Activated T-helper 17 cell treated with anti-CD3 and anti-CD28 coated beads, Interleukin-2, amount 50 U/mL, for 72 hours (primary cell): ENCODE measurements at regions not wholly inside any gene's neighbourhood (a gene's known extent, or its start where the extent isn't known, plus 50 kb on each side); places are given as distances from the start of the nearest gene placed in this dataset.

Experiments used
- ATAC-seq: fragments of 150-1000 bp; cut with Tn5 transposase; replicated peaks from 2 replicates; pipeline ENCODE4 v1.10.0; 2021; ENCODE audit warnings: mild to moderate bottlenecking, moderate library complexity
- H3K27ac Mint-ChIP-seq: one replicate; pipeline ENCODE4 v1.8.0; 2022; ENCODE audit warnings: mixed read lengths
- H3K27me3 Mint-ChIP-seq: one replicate; pipeline ENCODE4 v1.8.0; 2022; ENCODE audit warnings: mixed read lengths
- H3K36me3 Mint-ChIP-seq: one replicate; pipeline ENCODE4 v1.8.0; 2022; ENCODE audit warnings: low read depth, mild to moderate bottlenecking, mixed read lengths
- H3K4me1 Mint-ChIP-seq: one replicate; pipeline ENCODE4 v1.8.0; 2022; ENCODE audit warnings: mixed read lengths
- H3K4me3 Mint-ChIP-seq: one replicate; pipeline ENCODE4 v1.8.0; 2022; ENCODE audit warnings: mild to moderate bottlenecking, mixed read lengths
- H3K9me3 Mint-ChIP-seq: one replicate; pipeline ENCODE4 v1.8.0; 2022; ENCODE audit warnings: mixed read lengths

DNA sequence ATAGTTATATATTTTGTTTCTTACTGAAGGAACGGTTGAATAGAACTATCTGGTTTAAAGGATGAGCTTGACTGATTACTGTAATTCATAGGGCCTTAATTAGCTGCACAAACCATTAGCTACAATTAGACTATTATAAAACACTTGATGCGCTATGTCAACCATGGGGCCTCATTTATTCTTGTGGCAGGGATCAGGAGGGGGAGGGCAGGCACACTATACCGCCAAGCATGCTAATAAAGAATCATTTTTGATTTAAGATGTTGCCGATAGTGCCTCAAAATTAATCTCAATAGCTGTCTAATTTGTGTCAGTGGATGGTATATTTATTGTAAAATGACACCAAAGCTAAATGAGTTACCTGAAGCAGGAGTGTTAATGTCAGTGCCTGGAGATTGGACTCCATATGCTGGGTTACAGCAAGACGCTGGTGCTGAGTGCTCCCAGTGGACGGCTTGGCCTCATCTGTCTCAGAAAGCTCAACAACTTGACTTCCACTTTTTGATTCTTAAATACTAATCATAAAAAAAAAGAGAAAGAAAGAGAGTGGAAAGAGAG lies 1007.0 kb upstream of the CELF4 start:
- Mint-ChIP-seq H3K9me3 (peaks cover 12% of the 10 kb centered on the region), H3K4me1 (peaks cover 4% of the 10 kb centered on the region), H3K4me3 (no peak overlapping the region), H3K36me3 (no peaks in the 10 kb centered on the region), H3K27ac (no peak overlapping the region), H3K27me3 (no peaks in the 10 kb centered on the region)
- ATAC-seq, result no peak

DNA sequence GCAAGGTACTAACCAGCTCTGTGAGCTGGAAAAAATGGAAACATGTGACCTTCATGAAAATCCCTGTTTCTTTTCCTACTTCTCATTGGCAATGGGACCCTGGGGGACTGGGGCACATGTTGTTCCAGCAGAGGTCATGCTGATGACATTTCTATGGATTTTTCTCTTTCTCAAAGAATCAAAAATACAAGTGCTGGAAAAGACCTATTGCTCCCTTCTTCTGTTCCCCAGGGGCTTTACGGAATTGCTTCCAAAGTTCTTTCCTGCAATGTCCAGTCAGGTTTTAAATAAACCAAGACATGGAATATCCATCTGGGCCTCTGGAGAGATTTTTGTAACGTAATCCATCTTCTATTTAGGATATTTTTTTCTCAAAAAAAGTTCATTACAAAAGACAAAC lies 1006.1 kb upstream of the CELF4 start:
- Mint-ChIP-seq H3K27me3 (no peaks in the 10 kb centered on the region), H3K4me3 (no peak overlapping the region), H3K4me1 (peaks cover 4% of the 10 kb centered on the region), H3K27ac (no peak overlapping the region), H3K36me3 (no peaks in the 10 kb centered on the region), H3K9me3 (peaks cover 12% of the 10 kb centered on the region)
- ATAC-seq, result no peak

DNA sequence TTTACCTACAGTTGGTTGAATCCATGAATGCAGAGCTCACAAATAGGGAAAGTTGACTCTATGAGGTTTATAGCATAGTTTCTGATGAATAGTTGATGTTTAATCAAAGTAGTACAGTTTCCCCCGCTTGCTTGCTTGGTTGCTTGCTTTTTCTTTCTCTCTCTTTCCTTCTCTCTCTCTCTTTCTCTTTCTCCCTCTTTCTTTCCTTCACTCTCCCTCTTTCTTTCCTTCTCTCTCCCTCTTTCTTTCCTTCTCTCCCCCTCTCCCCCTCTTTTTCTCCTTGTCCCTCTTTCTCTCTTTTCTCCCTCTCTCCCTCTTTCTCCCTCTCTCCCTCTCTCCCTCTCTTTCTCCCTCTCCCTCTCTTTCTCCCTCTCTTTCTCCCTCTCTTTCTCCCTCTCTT lies 999.9 kb upstream of the CELF4 start:
- Mint-ChIP-seq H3K36me3 (no peaks in the 10 kb centered on the region), H3K9me3 (peaks cover 9% of the 10 kb centered on the region), H3K27me3 (no peaks in the 10 kb centered on the region), H3K4me3 (no peak overlapping the region), H3K27ac (no peak overlapping the region), H3K4me1 (no peaks in the 10 kb centered on the region)
- ATAC-seq, result no peak

DNA sequence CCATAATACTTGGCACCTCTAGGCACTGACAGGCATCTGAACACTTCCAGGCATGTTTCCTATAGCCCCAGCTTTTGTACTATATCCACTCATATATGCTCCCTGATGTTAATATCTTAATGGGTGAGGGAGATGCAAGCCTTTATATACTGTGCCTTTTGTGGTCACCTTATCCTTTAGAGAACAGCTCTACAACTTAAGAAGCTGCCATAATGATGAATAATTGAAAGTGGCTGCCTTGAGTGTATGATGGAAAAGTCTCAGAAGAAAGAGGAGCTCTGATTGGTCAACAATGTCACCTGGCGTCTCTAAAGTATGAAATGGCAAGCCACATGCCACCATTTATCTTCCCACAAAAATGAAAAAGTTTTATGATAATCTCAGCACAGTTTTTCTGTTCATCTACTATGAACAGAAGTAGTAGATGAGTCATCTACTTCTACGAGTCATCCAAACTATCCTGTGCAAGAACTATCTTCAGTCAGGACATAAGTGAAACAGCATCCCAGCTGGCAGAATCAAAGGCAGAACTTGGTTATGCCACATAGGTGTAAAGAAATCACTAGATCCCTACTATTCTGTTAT lies 997.9 kb upstream of the CELF4 start:
- no peaks in the 10 kb centered on the region for H3K27me3 Mint-ChIP-seq
- no peaks in the 10 kb centered on the region for H3K36me3 Mint-ChIP-seq
- H3K9me3 Mint-ChIP-seq, result peaks cover 6% of the 10 kb centered on the region
- H3K27ac Mint-ChIP-seq, result no peak overlapping the region
- no peaks in the 10 kb centered on the region for H3K4me1 Mint-ChIP-seq
- peak; percentile 52 for ATAC-seq
- no peak overlapping the region for H3K4me3 Mint-ChIP-seq

DNA sequence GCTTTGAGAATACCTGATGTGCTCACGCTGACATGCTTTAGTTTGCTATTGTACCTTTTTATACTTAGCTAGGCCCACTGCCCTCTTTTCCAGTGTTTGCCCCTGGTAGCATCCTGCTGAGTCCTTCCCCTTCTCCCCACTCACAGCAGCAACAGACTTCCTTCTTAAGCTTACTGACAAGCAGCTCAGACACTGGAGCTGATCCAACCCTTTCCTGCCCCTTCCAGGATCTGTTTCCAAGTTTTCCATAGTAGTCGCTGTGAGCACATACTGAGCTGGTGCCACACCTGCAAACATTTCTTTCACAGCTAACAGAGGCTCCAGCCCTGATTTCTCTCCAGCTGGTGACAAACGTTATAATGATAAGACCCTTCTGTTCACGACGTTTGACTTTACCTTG lies 991.4 kb upstream of the CELF4 start:
- Mint-ChIP-seq H3K27me3 (no peaks in the 10 kb centered on the region), H3K4me3 (no peak overlapping the region), H3K9me3 (peaks cover 3% of the 10 kb centered on the region), H3K4me1 (no peaks in the 10 kb centered on the region), H3K27ac (no peak overlapping the region), H3K36me3 (no peaks in the 10 kb centered on the region)
- ATAC-seq, result no peak

DNA sequence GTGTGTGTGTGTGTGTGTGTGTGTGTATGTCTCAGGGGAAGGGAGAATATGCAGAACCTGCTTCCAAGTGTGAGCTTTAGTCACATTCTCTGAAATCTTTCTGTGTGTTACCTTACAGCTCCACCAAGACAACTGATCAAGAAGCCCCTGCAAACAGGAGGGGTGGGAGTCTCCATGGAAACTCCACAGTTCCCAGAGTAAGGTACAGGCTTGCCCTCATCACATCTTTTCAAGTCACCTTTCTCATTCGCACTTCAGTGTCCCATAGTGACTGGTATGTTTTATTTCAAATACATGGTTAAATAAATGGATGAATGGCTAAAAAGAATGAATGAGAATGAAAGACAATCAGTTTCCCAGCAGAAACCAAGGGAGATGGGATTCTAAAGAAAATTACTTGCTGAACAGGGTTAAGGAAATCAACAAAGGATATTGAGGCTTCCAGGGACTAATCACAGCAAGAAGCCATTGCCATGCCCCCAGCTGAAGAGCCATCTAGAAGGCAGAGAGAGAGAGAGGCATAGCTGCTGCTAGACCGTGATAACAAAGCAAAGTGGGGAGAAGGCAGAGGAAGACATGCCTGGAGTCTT lies 987.2 kb upstream of the CELF4 start:
- no peaks in the 10 kb centered on the region for H3K36me3 Mint-ChIP-seq
- ATAC-seq, result no peak
- H3K4me3 Mint-ChIP-seq, result no peak overlapping the region
- no peaks in the 10 kb centered on the region for H3K4me1 Mint-ChIP-seq
- no peak overlapping the region for H3K27ac Mint-ChIP-seq
- peaks cover 5% of the 10 kb centered on the region for H3K9me3 Mint-ChIP-seq
- H3K27me3 Mint-ChIP-seq, result no peaks in the 10 kb centered on the region

DNA sequence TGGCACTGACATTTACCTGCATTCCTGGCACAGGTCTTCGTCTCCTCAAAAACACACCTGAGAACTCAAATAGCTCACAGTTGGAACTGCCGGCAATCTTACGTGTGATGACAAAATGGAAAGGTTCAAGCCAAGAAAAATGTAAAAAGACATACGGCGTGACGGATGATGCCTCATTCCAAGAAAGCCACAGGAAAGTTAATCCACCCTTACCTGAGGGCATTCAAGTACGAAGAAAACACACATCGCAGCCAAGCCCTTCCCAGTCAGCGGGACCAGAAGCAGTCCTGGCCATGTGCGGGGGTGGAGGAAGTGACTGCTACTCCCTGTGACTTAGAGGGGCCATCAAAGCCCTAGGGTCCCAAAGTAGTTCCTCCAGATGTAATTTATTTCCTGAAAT lies 986.3 kb upstream of the CELF4 start:
- Mint-ChIP-seq H3K36me3 (no peaks in the 10 kb centered on the region), H3K9me3 (peaks cover 7% of the 10 kb centered on the region), H3K27me3 (no peaks in the 10 kb centered on the region), H3K27ac (no peak overlapping the region), H3K4me1 (no peaks in the 10 kb centered on the region), H3K4me3 (no peak overlapping the region)
- ATAC-seq, result no peak

DNA sequence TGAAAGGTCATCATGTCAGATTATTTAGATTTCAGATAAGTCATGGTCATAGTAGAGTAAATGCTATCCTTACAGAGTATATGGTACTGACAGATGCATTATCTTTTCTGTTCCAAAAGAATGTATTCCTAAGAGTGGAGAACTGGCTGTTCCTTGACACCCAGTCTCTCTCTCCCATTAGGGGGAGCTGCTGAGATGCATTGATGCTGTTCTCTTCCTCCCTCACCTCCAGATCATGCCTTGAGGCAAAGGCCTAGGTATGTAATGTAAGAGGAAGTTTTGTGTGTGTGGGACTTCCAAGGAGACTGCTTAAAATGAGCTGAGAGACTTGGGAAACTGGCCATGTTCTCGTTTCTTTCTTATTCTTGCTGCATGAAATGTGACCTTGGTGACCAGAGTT lies 979.5 kb upstream of the CELF4 start:
- Mint-ChIP-seq H3K27me3 (no peaks in the 10 kb centered on the region), H3K4me3 (no peak overlapping the region), H3K4me1 (no peaks in the 10 kb centered on the region), H3K36me3 (no peaks in the 10 kb centered on the region), H3K27ac (no peak overlapping the region), H3K9me3 (peaks cover 7% of the 10 kb centered on the region)
- no peak for ATAC-seq

DNA sequence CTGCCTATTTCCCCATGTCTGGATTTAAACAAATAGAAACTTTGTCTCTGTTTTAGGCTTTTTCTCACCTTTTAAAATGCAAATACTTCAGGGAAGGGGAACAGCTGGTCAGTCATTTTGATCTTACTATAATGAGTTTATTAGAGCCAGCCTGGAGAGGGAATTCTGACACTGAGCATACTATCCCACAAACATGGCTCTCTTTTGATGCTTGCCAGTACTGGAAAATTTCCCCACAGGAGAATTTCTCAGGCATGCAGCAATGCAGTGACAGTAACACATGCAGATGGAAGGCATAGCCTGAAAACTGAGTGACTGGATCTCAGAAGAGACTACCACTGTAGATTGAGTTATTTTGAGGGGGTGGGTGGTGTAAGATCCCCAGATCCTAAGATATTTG lies 974.3 kb upstream of the CELF4 start:
- Mint-ChIP-seq H3K36me3 (no peaks in the 10 kb centered on the region), H3K27me3 (no peaks in the 10 kb centered on the region), H3K9me3 (peaks cover 7% of the 10 kb centered on the region), H3K4me1 (no peaks in the 10 kb centered on the region), H3K4me3 (no peak overlapping the region), H3K27ac (no peak overlapping the region)
- no peak for ATAC-seq

DNA sequence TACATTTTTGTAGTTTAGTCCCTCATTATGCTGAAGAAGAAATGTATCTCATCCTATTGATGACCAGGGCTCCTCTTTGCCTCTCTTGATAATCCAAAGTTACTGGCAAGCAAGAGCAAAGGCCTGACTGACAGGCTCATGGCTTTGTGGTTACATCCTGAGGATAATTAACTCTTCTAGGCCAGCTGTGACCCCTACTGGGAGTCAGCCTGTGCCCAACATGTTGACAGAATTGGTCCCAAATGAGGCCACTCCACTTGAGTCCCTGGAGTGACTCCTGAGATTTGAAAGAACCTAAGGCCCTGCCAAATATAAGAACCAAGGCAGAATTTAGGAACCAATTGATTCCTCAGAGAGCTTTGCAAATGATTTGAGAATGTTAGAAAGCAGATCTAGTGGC lies 973.8 kb upstream of the CELF4 start:
- peaks cover 7% of the 10 kb centered on the region for H3K9me3 Mint-ChIP-seq
- no peak for ATAC-seq
- H3K27me3 Mint-ChIP-seq, result no peaks in the 10 kb centered on the region
- H3K27ac Mint-ChIP-seq, result no peak overlapping the region
- no peaks in the 10 kb centered on the region for H3K4me1 Mint-ChIP-seq
- no peaks in the 10 kb centered on the region for H3K36me3 Mint-ChIP-seq
- H3K4me3 Mint-ChIP-seq, result no peak overlapping the region

DNA sequence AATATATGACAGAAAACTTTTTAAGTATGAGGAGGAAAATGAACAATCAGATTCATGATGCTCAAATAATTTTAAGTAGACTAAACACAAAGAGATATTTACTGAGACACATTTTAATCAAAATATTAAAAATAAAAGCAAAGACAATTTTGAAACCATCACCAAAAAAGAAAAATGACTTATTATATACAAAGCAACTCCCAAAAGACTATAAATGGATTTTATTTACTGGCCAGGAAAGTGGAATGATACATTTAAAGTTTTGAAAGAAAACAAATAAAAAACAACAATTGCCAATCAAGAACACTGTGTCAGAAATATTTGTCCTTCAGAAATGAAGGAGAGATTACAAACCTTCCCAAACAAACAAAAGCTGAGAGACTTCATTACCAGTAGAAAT lies 968.5 kb upstream of the CELF4 start:
- Mint-ChIP-seq H3K27me3 (no peaks in the 10 kb centered on the region), H3K4me3 (no peak overlapping the region), H3K4me1 (no peaks in the 10 kb centered on the region), H3K27ac (no peak overlapping the region), H3K9me3 (peaks cover 4% of the 10 kb centered on the region), H3K36me3 (no peaks in the 10 kb centered on the region)
- no peak for ATAC-seq

DNA sequence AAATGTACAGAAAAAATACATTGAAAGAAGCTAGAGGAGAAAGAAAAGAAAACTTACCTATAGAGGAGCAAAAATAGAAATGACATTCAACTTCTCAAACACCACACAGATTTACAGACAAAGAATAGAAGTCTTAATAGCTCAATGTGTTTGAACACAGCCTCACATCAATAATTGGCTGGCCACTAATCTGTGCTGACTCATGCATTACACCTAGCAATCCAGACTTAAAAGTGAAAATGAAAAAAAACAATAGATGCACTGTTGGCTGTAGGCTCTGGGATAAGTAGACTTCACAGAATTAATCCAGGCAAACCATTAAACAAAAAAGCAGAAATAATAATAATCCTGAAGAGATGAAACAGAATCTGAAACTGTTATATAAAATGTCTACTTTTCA lies 961.3 kb upstream of the CELF4 start:
- Mint-ChIP-seq H3K4me3 (no peak overlapping the region), H3K36me3 (no peaks in the 10 kb centered on the region), H3K9me3 (peaks cover 9% of the 10 kb centered on the region), H3K27me3 (no peaks in the 10 kb centered on the region), H3K27ac (no peak overlapping the region), H3K4me1 (no peaks in the 10 kb centered on the region)
- ATAC-seq, result no peak

DNA sequence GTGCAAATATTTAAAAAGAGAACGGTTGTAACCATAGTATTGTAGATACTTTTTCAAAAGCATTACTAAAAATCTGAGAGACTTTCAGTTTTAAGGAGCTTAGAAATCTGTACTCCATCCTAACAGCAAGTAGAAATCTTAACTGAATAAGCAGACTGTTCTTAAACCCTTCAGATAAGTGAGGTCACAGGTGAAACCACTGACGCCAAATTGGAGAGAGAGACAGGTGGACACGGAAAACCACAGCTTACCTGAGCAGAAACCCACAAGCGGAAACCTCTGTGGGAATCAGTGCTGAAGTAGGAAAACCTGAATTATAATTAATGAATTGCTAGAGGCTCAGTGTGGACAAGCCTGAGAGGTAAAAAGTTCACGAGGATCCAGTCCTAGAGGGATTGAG lies 959.4 kb upstream of the CELF4 start:
- Mint-ChIP-seq H3K27me3 (no peaks in the 10 kb centered on the region), H3K4me1 (no peaks in the 10 kb centered on the region), H3K4me3 (no peak overlapping the region), H3K27ac (no peak overlapping the region), H3K36me3 (no peaks in the 10 kb centered on the region), H3K9me3 (peaks cover 9% of the 10 kb centered on the region)
- no peak for ATAC-seq

DNA sequence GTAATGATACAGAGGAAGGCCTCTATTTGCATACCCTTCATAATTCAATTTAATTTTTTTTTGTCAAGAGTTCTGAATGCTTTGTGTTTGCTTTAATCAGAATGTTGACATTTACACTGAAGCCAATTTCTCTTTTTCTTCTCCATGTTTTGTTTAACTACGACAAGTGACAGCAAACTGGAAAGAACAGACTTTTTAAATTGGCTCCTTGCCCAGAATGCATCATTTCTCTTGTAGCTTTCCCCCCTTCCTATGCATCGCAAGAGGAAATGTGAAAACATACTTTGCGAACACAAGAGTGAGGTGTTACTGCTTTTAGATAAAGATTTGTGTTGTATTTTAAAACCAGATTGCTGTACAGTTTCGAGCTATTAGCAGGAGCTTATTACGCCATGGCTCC lies 955.2 kb upstream of the CELF4 start:
- no peak overlapping the region for H3K4me3 Mint-ChIP-seq
- no peak for ATAC-seq
- no peaks in the 10 kb centered on the region for H3K27me3 Mint-ChIP-seq
- peaks cover 17% of the 10 kb centered on the region for H3K9me3 Mint-ChIP-seq
- no peaks in the 10 kb centered on the region for H3K36me3 Mint-ChIP-seq
- H3K27ac Mint-ChIP-seq, result no peak overlapping the region
- no peaks in the 10 kb centered on the region for H3K4me1 Mint-ChIP-seq

DNA sequence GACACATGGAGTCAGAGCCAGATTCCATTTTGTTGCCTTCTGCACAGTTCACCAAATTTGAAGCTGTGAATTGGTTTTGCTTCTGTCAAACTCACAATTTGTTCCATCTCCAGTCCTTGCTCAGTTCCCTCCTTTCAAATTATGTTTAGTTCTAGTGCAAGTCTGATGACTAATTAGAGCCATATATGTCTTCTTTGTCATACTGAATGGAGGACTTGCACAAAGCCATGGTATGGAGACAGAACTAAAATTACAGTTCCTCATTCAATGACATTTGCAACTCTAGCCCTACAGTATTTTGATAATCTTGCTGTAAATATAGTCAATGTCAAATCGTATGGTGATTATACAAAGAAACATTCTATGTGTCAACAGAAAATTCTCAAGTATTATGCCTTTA lies 936.9 kb upstream of the CELF4 start:
- Mint-ChIP-seq H3K27me3 (no peaks in the 10 kb centered on the region), H3K4me3 (no peak overlapping the region), H3K36me3 (no peaks in the 10 kb centered on the region), H3K4me1 (no peaks in the 10 kb centered on the region), H3K27ac (no peak overlapping the region), H3K9me3 (peaks cover 20% of the 10 kb centered on the region)
- ATAC-seq, result no peak

DNA sequence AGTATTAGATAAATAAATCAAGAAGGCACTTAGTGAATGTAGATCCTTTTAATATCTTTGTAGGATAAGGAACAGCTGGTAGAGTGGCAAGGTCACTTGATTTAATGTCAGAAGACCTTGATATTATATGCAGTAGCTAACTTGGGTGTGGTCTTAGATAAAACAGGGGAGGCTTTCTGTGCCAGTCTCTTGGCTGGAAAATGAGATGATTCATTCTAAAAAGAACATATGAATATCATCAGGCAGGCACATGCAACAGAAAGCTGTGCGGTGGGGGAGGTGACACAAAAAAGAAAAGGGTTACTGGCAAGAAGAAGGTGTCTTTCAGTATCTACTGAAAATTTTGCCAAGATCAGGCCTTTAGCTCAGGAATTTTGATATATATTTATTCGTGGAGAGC lies 931.7 kb upstream of the CELF4 start:
- Mint-ChIP-seq H3K4me3 (no peak overlapping the region), H3K4me1 (no peaks in the 10 kb centered on the region), H3K27ac (no peak overlapping the region), H3K27me3 (no peaks in the 10 kb centered on the region), H3K36me3 (no peaks in the 10 kb centered on the region), H3K9me3 (peaks cover 20% of the 10 kb centered on the region)
- ATAC-seq, result no peak
